Activated naive CD8-positive, alpha-beta T cell treated with anti-CD3 and anti-CD28 coated beads, Interleukin-2, amount 50 U/mL, for 24 hours (primary cell): ENCODE measurements at regions not wholly inside any gene's neighbourhood (a gene's known extent, or its start where the extent isn't known, plus 50 kb on each side); places are given as distances from the start of the nearest gene placed in this dataset.
A peak's percentile ranks its signal among the peaks of the same experiment; 100 is the strongest.
"Not testable (repeated sequence)": the region's sequence is repeated elsewhere in the genome, so short reads cannot be mapped to it uniquely, and the experiment has no call there.

Source experiments
- ATAC-seq: fragments of 150-1000 bp; cut with Tn5 transposase; one replicate; pipeline ENCODE4 v1.10.0; 2021
- DNase-seq: peaks from one replicate; pipeline ENCODE4 v3.0.0; 2021
- H3K27ac Mint-ChIP-seq: one replicate; pipeline ENCODE4 v1.8.0; 2021; ENCODE audit warnings: mild to moderate bottlenecking, mixed read lengths
- H3K27me3 Mint-ChIP-seq: one replicate; pipeline ENCODE4 v1.8.0; 2021; ENCODE audit warnings: mixed read lengths
- H3K36me3 Mint-ChIP-seq: one replicate; pipeline ENCODE4 v1.8.0; 2021; ENCODE audit warnings: low read depth, mixed read lengths
- H3K4me1 Mint-ChIP-seq: one replicate; pipeline ENCODE4 v1.8.0; 2021; ENCODE audit warnings: mixed read lengths
- H3K4me3 Mint-ChIP-seq: one replicate; pipeline ENCODE4 v1.8.0; 2021; ENCODE audit warnings: mild to moderate bottlenecking, moderate library complexity, mixed read lengths
- H3K9me3 Mint-ChIP-seq: one replicate; pipeline ENCODE4 v1.8.0; 2021; ENCODE audit warnings: mixed read lengths

DNA sequence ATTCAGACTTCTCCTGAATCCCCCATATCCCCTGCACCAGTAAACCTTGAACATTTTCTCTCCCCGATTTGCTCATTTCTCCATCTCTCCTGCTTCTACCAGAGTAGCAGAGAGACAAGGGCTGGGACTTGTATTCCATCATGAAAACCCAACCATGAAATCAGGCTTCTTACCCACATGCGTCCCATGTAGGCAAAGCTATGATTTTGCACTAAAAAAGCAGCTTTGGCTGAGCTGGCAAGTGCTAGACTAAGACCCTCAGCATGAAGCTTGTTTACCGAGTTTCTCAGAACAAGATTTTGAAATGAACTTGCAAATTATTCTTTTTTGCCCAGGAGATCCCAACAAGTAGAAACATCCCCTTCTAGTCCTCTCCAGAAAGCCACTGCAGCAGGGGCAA, 80.3 kb upstream of the RFLNA start:
- H3K27ac Mint-ChIP-seq = no peak overlapping the region
- no peak for DNase-seq
- no peaks in the 10 kb centered on the region for H3K36me3 Mint-ChIP-seq
- peaks cover 5% of the 10 kb centered on the region for H3K27me3 Mint-ChIP-seq
- peaks cover 18% of the 10 kb centered on the region for H3K9me3 Mint-ChIP-seq
- no peak overlapping the region for H3K4me3 Mint-ChIP-seq
- no peaks in the 10 kb centered on the region for H3K4me1 Mint-ChIP-seq
- ATAC-seq = no peak

DNA sequence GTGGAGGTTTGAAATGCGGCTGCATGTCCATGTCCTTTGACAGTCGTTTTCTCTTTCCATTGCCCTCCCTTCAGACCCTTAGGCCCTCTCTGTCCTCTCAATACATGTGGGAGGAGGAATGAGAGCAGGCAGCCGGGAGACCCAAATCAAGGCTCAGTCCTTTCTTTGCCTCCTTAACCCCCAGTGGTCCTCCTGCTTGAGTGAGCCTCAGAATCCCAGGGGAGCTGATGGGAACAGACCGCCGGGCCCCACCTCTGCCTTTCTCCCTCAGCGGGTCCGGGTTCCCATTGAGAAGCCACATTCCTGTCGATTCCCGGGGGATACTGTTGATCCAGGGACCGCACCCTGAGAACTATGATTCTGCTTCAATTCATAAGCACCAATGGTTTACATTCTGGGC, 77.9 kb upstream of the RFLNA start:
- no peak for ATAC-seq
- H3K4me3 Mint-ChIP-seq = no peak overlapping the region
- H3K9me3 Mint-ChIP-seq = peaks cover 18% of the 10 kb centered on the region
- no peaks in the 10 kb centered on the region for H3K4me1 Mint-ChIP-seq
- peaks cover 5% of the 10 kb centered on the region for H3K27me3 Mint-ChIP-seq
- H3K27ac Mint-ChIP-seq = no peak overlapping the region
- no peaks in the 10 kb centered on the region for H3K36me3 Mint-ChIP-seq
- DNase-seq = no peak

DNA sequence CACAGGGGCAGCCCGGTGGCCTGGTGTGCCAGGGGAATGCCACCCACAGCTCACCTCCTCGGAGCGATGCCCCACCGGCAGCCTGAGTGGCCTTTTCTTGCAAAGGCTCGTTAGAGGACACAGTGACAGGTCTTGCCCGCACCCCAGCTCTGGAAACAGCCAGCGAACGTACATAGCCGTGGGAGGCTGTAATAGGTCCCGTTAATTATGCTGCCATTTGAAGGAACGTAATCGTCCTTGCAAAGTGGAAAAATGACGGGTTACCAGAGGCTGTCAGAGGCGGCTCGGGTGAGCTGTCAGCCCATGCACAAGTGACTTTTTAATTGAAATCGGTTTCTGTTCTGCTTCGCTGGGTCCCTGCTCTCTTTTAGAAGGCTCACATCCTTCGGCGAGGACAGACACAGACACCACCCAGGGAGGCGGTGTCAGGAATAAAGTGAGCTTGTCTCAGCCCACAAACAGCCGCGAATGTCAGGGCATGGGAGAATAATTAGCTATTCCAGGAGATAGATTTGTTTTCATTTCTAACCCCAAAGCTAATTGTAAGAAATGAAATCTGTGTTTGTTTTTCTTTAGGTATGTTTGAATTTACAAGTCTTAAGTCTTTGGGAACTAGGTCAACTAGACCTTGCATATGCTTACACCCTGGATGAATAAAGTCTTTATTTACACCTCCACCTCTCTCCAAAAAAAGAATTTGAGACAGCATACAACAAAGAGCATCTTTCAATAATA, 77.2 kb upstream of the RFLNA start:
- ATAC-seq (no peak), DNase-seq (no peak)
- Mint-ChIP-seq H3K4me3 (no peak overlapping the region), H3K9me3 (peaks cover 18% of the 10 kb centered on the region), H3K27ac (no peak overlapping the region), H3K36me3 (no peaks in the 10 kb centered on the region), H3K4me1 (no peaks in the 10 kb centered on the region), H3K27me3 (peaks cover 7% of the 10 kb centered on the region)

DNA sequence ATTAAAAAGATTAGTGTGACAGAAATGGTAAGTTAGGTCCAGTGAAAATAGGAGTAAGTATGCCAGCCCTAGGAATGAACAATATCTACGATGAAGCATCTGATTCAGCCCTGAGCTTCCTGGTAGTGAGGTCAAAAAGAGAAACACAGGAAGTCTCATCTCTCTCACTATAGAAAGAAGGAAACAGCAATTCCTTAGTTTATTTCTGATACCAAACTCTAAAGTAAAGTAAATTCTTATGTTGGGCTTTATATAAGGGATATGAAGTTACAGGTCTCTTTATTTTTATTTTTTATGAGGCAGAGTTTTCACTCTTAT, 76.7 kb upstream of the RFLNA start:
- no peak for DNase-seq
- Mint-ChIP-seq H3K27me3 (peaks cover 6% of the 10 kb centered on the region), H3K27ac (no peak overlapping the region), H3K4me3 (no peak overlapping the region), H3K36me3 (no peaks in the 10 kb centered on the region), H3K9me3 (peaks cover 16% of the 10 kb centered on the region), H3K4me1 (no peaks in the 10 kb centered on the region)
- ATAC-seq = no peak

DNA sequence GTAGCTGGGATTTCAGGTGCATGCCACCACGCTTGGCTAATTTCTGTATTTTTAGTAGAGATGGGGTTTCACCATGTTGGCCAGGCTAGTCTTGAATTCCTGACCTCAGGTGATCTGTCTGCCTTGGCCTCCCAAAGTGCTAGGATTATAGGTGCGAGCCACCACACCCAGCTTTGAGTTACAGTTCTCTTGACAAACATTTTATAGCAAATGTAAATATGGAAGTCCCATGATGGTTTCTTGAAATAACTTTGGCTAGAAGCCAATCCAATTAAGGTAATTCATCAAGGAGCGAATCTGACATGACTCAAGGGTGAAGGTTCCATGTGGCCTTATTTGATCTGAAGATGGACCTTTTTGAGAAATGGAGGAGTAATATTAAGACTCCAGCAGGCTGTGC, 76.2 kb upstream of the RFLNA start:
- not testable (repeated sequence) for H3K36me3 Mint-ChIP-seq, H3K27ac Mint-ChIP-seq, H3K4me1 Mint-ChIP-seq, H3K27me3 Mint-ChIP-seq, DNase-seq, ATAC-seq, H3K4me3 Mint-ChIP-seq
- peaks cover 11% of the 10 kb centered on the region for H3K9me3 Mint-ChIP-seq

DNA sequence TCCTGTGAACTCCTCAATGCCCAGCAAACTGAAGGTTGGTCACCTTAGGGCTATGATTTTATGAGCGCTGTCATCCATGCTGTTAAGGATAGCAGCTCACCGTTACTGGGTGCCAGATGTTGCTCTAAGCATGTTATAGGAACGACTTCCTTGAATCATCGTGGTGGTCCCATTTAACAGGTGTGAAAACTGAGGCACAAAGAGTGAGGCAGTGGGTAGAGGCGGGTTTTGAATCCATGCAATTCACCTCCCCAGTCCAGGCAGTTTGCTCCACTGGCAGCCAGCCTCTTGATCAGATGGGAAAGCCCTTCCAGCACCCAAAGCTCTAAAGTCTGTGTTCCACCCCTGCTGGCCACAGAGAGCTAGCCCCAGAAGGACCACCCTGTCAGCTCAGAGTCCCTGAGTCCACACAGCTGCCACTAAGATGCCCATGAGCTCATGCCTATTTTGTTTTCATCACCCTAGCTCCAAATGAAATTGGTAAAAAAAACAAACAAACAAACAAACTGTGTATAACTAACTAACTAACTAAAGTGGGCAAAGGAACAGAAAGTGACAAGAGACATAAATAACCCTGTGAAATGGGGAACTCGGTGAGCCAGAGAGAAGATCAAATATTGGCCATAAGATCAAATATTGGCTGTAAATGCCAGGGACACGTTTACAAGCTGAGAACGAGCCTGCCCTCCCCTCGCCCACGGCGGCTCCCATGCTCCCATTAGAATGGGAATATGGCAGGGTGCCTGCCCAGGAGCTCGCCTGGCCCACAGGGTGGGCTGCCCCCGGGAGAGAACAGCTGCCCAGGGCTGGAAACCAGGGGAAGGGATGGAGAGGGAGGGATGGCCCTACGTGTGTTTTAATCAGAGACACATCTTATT, 72.3 kb upstream of the RFLNA start:
- peaks cover 3% of the 10 kb centered on the region for H3K27me3 Mint-ChIP-seq
- ATAC-seq (no peak), DNase-seq (no peak)
- no peaks in the 10 kb centered on the region for H3K36me3 Mint-ChIP-seq
- no peaks in the 10 kb centered on the region for H3K9me3 Mint-ChIP-seq
- H3K27ac Mint-ChIP-seq = no peak overlapping the region
- no peaks in the 10 kb centered on the region for H3K4me1 Mint-ChIP-seq
- no peak overlapping the region for H3K4me3 Mint-ChIP-seq

DNA sequence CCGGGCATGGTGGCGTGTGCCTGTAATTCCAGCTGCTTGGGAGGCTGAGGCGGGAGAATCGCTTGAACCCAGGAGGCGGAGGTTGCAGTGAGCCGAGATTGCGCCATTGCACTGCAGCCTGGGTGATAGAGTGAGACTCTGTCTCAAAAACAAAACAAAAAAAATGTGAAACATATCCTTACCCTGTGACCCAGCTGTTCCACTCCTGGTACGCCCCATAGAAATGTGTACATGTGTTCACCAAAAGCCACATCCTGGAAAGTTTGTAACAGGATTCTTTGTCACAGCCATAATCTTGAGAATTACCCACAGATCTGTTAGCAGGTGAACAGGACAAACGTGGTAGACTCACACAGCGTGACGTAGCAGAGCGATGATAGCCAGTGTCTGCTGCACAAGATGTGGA, 71.2 kb upstream of the RFLNA start:
- not testable (repeated sequence) for H3K27me3 Mint-ChIP-seq, H3K4me1 Mint-ChIP-seq, H3K4me3 Mint-ChIP-seq, H3K9me3 Mint-ChIP-seq, H3K36me3 Mint-ChIP-seq, DNase-seq, H3K27ac Mint-ChIP-seq
- peak; percentile 60 for ATAC-seq

DNA sequence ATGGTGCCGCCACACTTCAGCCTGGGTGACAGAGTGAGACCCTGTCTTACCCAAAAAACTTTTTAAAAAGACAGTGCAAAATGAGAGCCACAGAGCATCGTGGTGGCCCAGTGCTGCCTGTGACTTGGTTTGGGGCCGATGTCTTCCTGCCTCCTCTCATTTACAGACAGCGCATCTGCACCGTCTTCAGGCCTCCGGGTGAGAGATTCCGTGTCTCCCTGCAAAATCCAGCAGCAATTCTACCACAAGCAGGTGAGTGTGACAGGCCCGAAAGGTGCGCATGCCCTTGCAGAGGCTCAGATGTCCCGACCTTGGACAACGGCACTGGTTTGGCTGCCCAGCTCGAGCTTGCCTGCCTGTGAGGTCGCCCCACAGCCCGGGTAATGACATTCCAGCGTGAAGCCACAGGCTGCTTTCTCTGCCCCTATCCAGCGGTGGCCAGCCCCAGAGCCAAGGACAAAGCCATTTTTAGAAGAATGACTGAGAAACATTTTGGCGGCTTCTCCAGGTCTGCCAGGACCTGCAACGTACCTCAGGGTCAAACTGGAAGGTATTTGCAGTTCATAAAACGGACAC, 70.3 kb upstream of the RFLNA start:
- Mint-ChIP-seq H3K36me3 (no peaks in the 10 kb centered on the region), H3K27ac (no peak overlapping the region), H3K4me1 (no peaks in the 10 kb centered on the region), H3K9me3 (no peaks in the 10 kb centered on the region), H3K4me3 (no peak overlapping the region), H3K27me3 (peaks cover 3% of the 10 kb centered on the region)
- DNase-seq (no peak), ATAC-seq (no peak)

DNA sequence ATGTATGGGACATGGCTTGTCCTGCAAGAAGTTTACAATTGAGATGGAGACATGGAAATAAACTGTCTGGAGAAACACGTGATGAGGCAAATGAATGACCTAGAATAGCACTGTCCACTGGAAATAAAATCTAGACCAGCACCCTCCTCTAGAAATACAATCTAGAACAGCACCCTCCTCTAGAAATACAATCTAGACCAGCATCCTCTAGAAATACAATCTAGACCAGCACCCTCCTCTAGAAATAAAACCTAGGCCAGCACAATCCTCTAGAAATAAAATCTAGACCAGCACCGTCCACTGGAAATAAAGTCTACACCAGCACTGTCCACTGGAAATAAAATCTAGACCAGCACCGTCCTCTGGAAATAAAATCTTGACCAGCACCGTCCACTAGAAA, 69.2 kb upstream of the RFLNA start:
- Mint-ChIP-seq H3K4me1 (no peaks in the 10 kb centered on the region), H3K36me3 (no peaks in the 10 kb centered on the region), H3K9me3 (no peaks in the 10 kb centered on the region), H3K27me3 (peaks cover 3% of the 10 kb centered on the region), H3K27ac (no peak overlapping the region), H3K4me3 (no peak overlapping the region)
- ATAC-seq (no peak), DNase-seq (no peak)

DNA sequence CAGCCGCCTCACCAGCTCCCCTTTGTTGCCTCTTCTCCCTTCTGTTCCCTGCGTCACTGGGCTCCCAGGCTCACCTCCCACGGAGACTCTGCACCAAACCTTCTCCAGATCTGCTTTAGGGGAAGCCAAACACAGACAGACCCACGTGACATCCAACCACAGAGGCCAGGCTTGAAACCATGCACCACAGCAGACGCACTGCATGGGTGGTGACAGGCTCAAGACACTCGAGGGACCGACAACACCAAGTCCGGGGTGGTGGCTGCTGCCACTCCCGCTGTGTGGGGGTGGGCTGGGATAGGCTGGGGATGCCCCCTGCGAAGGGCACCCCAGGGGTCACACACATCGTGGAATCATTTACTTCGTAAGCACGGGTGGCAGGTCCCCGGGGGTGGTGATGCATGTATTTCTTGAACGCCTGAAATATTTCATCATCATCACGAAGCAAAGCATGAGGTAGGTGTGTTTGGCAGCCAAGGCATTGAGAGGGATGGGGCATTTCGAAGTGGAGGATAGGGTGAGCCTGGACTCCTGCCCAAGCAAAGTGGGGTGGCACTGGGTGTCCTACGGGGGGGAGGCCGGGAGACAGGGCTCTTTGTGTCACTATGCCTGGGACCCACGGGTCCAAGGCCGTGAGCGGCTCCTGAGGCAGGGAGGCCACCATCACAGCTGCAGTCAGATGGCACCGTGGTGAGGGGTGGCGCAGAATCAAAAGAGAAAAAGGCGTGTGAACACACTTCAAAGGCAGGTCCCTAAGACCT, 66.8 kb upstream of the RFLNA start:
- Mint-ChIP-seq H3K4me1 (no peaks in the 10 kb centered on the region), H3K27me3 (no peaks in the 10 kb centered on the region), H3K4me3 (no peak overlapping the region), H3K36me3 (no peaks in the 10 kb centered on the region), H3K9me3 (no peaks in the 10 kb centered on the region), H3K27ac (no peak overlapping the region)
- DNase-seq = no peak
- ATAC-seq = no peak

DNA sequence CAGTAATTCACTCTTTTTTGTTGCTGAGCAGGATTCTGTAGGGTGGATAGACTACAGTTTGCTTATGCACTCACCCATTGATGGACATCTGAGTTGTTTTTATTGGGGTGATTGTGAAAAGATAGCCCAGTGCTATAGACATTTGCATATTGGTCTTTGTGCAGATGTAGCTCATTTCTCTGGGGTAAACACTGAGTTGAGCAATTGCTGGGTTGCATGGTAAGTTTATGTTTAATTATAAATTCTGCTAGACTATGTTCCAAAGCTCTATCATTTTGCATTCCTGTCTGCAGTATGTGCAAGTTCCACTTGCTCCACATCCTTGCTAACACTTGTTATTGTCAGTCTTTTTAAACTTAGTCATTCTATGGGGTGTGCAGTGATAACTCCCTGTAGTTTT, 65.4 kb upstream of the RFLNA start:
- no peaks in the 10 kb centered on the region for H3K4me1 Mint-ChIP-seq
- no peak overlapping the region for H3K27ac Mint-ChIP-seq
- no peaks in the 10 kb centered on the region for H3K27me3 Mint-ChIP-seq
- H3K36me3 Mint-ChIP-seq = no peaks in the 10 kb centered on the region
- H3K9me3 Mint-ChIP-seq = no peaks in the 10 kb centered on the region
- ATAC-seq (no peak), DNase-seq (no peak)
- no peak overlapping the region for H3K4me3 Mint-ChIP-seq

DNA sequence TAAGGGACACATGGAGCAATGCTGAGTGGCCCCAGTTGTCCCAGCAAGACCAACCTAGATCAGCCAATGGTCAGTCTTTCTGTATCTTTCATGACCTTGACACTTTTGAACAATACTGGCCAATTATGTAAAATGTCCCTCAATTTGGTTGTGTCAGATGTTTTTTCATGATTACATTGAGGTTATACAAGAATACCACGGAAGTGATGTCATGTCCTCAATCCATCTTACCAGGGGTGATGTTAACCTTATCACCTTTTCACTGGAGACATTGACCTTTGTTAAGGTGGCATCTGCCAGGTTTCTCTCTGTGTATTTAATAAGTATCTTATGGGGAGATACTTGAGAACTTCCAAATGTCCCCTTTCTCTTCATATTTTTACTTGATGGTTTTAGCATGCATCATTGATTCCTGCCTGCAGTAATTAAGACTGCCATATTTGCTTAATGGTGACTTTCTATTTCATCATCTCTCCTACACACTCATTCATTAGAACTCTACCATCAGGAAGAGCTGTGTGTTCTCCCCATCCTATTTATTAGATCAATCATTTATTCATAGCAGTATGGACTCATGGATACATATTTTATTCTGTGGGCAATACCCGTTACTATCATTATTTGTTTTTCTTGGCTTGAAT, 64.7 kb upstream of the RFLNA start:
- H3K4me3 Mint-ChIP-seq = no peak overlapping the region

DNA sequence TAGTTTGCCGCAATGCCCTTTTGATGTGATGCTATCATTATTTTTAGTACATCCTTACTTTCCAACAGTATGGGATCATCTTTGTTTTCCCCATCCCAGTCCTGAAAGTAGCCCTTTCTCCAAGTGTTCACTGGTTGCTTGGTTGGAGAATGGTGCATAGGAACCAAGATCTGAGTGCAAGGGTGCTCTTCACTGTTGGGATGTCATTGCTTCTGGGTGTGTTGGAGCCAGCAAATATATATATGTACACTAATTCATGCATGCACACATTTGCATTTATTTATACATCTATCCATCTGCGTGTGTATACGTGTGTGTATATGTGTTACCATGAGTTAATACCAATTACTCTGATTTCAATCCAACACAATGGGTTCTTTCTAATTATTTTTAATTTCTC, 64.1 kb upstream of the RFLNA start:
- DNase-seq (no peak), ATAC-seq (no peak)
- peaks cover 4% of the 10 kb centered on the region for H3K27me3 Mint-ChIP-seq
- H3K9me3 Mint-ChIP-seq = peaks cover 4% of the 10 kb centered on the region
- H3K36me3 Mint-ChIP-seq = no peaks in the 10 kb centered on the region
- H3K4me1 Mint-ChIP-seq = no peaks in the 10 kb centered on the region
- H3K4me3 Mint-ChIP-seq = no peak overlapping the region
- H3K27ac Mint-ChIP-seq = no peak overlapping the region

More for the DNA sequence above, 64.7 kb upstream of the RFLNA start:
- DNase-seq (no peak), ATAC-seq (no peak)
- Mint-ChIP-seq H3K9me3 (peaks cover 4% of the 10 kb centered on the region), H3K27ac (no peak overlapping the region), H3K36me3 (no peaks in the 10 kb centered on the region), H3K27me3 (peaks cover 4% of the 10 kb centered on the region), H3K4me1 (no peaks in the 10 kb centered on the region)

DNA sequence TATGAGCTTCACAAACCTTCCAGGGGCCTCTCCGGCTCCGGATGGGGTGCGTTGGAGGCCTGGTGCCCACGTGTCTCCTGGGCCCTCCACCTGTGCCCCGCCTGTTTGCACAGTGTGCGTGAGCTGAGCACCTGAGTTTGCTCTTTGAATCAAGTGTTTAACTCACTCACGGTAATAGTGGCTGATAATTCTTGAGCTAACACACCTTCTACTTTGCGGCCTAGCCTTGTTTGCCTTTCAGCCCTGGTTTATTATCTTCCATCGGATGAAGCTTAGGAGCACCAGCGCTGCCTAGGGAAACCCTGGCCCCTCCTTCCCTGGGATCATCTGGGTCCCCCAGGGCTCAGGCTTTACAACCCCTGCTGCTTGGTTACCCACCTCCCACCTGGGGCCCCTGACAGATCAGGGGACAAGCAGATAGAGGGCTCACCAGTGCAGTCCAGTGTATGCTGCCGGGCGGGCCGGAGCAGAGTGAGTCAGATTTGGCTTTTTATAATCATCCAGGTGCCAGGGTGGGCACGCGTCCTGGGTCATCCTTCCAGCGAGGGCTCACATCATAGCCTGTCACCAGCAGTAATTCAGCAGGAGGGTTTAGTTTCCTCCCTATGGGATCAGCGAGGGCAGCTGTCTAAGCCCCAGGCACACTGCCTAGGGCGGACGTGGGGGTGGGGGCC, 62.8 kb upstream of the RFLNA start:
- Mint-ChIP-seq H3K27me3 (peaks cover 4% of the 10 kb centered on the region), H3K27ac (no peak overlapping the region), H3K4me3 (no peak overlapping the region), H3K9me3 (peaks cover 4% of the 10 kb centered on the region), H3K4me1 (no peaks in the 10 kb centered on the region), H3K36me3 (no peaks in the 10 kb centered on the region)
- ATAC-seq (no peak), DNase-seq (no peak)
